Fibroblast of skin of left quadriceps (primary cell): ENCODE measurements at regions not wholly inside any gene's neighbourhood (a gene's known extent, or its start where the extent isn't known, plus 50 kb on each side); places are given as distances from the start of the nearest gene placed in this dataset.

Experiments
- DNase-seq, 2 experiments: peaks; one replicate each; pipeline ENCODE4 v3.0.0-alpha.2; 2013; ENCODE audit warnings: low read depth in 2 of 2

DNA sequence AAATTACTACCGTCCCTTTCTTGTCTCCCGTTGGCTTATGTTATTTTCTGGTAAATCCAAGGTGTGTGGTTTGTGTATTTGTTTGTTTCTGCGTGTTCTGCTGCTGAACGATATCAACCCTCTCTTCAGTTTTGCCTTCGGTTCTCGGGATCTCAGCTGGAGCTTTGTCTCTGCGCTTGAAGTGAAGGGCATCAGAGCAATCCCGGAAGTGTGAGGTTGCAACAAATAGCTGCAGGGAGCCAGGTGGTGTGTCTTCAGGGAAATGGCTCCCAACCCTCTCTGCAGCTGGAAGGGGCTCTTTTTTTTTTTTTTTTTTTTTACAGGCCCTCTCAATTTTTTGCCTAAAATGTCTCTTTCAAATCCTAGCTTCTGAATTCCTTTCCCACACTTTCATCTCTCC lies 116.4 kb upstream of the RGMA start:
- DNase-seq = no peak

DNA sequence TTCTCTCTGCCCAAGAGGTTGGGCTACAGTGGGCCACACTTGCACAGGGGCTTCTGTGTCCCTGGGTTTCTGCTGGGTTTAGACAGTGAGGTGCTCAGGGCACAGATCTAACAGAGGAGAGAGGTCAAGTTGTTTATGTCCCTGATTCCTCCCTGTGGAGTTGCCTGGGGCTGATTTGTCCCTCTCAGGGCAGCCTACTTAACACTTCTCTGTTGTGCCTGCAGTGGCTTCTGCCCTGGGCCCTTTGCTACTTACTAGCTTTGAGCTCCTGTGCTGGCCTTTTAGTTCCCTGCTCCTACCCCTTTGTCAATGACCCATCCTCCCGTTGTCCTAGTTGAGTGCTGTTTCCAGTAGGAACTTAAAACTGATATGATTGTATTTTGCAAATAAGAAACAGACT lies 114.0 kb upstream of the RGMA start:
- no peak for DNase-seq

DNA sequence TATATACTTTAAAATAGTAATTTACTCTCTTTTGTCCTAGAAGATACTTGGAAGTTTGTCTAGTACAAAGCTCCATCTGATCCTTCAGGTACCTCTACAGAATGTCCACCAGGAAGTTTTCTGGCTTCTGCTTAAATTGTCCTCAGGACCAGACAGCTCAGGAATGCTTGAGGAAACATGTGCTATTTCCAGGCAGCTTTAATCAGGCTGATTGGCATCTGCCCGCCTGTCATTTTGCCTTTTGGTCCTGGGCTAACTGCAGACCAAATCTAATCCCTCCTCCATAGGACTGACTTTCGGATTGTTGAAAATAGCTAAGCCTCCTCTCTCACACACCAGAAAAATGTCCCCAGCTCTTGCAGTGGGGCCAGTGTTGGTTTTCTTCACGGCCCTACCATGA lies 113.4 kb upstream of the RGMA start:
- DNase-seq = no peak

DNA sequence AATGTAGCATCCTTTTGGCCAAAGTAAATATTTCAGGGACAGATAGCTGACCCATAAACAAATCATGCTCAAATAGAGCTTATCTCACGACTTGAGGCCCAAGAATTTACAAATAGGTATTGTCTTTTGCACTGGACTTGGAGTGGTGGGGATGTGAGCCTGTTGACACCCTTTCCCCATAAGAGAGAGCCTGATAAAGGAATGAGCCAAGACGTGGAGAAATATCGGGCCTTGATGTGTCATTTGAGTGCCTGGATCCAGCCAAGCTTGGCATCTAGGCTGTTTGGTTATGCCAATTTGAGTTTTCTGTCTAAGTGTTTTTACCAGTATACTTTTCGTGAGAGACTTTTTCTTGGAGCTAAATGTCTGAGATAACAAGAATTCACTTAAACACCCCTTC lies 112.9 kb upstream of the RGMA start:
- DNase-seq = no peak

DNA sequence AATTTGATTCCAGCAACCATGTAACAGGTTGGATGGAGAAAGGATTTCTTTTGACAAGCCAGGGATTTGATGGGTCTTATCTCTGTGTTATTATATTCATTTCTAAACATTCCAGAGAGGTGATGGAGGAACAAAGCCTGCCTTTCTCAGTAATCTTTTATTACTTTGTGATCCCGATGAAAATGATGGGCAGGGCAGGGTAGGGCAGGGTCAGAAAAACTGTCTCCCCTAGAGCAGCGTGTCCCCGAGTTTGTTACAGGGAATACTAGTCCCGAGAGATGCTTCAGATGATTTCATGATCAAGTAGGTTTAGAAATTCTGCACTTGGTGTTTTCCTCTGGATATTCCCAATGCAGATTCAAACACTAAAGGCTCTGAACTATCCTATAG lies 111.8 kb upstream of the RGMA start:
- DNase-seq = no peak

DNA sequence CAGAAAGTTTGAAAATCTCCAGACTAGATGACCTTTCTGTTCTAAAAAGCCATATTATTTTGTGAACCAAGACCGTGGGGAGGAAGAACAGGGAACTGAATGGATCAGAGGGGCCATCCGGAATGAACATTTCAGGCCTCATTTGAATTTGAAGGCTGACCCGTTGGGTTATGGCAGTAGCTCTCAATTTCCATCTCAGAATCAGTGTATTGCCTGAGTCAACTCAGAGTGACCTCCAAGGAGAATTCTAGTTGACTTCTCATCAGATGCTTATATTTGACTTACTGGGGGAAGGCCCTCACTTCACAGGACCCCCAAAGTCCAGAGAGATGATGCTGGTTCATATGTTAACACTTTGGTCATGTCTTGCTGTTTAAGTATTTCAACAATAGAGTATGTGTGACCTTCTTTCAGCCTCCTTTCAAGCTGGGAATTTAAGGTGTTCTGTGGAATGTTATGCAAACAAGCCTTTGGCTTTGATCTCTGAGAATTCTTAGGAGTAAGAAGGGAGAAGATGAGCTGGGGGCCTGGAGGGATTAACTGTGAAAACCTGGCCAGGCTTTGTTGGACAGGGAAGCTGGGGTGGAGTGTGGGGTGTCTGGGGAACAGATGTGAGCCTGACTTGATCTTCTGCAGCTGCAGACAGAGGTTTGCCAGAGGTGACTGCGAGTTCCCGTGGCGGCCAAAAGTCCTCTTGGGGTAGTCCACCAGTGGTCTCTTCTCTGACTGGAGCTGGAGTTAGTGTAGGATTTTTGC lies 111.2 kb upstream of the RGMA start:
- DNase-seq = no peak

DNA sequence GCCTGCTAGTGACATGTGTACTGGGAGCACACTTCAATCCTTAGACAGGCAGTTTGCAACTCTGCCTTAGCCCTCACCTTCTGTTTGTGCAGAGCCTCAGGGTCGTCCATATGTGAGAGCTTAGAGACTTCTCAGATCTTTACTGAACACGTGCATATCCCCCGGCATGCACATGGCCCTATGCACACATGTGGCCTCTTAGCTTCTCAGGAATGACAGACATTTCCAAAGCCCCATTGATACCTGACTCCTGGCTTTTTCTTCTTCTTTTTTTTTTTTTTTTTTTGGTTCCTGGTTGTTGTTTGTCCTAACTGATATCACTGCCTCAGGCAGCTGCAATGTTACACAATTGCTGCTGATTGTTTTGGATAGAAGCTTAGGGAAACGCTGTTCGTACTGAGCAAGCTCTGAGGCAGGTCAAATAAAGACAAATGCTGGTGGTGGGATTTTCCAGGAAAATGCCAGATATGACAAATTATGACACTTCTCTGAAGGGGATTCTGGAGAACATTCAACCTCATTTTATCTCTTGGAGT lies 107.2 kb upstream of the RGMA start:
- no peak for DNase-seq

DNA sequence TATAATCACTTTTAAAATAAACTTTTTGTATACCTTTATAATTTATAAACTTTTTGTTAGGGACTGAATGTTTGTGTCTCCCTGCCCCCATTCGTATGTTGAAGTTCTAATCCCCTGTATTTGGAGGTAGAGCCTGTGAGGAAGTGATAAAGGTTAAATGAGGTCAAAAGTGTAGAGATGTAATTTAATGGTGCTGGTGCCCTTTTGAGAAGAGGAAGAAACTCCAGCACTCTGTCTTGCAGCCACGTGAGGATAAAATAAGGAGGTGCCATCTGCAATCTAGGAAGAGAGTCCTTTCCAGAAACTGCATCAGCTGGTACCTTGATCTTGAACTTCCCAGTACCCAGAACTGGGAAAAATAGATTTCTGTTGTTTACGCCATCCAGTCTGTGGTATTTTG lies 106.1 kb upstream of the RGMA start:
- no peak for DNase-seq

DNA sequence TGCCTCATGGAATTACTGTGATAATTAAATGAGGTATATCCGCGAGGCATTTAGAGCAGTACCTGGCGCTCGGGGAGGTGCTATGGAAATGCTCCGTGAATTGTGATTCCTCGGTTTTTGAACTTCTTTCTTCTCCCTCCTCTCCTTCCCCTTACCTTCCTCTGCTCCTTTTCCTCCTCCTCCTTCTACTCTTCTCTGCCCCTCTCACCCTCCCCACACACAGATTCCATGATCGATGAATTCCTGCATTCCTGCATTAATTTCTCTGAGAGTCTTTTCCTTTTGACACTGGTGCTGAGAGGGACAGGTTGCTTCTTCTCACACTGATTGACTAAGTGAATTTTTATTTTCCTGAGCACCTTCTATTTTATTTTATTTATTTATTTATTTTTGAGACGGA lies 101.2 kb upstream of the RGMA start:
- no peak for DNase-seq

DNA sequence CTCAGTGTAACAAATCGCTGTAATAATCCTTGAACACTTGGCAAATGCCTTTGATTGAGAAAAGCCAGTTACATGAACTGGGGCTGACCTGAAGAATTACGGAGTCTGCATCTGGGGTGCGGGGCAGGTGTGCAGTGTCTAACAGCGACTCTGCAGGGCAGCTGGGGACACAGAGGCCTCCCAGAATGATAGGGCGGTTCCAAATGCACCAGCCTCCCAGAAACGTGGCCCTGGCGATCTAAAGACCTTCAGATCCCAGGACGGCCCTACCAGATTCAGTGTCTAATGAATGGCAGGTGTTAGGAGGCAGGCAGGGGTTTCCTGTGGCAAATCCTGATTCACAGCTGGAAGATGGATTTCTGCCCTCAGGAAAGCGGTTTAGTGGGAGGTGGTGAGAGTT lies 100.5 kb upstream of the RGMA start:
- DNase-seq = no peak

DNA sequence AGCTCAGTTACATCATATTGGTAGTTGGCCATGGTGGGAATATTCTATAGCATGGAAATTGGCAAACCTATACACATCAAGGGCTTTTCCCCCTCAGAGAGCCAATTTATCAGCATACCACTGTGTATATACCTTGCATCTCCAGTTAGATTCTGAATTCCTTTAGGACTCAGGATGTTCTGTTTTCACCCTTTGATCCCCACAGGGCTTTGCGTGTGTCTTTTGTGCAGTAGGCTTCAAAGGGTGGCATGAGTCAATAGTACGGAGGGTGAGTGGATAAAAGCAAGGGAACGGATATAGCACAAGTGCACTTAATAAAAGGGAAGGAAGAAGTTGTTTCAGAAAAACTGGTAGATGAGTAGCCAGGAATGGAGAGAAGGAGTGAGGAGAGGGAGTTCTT lies 99.2 kb upstream of the RGMA start:
- no peak for DNase-seq

DNA sequence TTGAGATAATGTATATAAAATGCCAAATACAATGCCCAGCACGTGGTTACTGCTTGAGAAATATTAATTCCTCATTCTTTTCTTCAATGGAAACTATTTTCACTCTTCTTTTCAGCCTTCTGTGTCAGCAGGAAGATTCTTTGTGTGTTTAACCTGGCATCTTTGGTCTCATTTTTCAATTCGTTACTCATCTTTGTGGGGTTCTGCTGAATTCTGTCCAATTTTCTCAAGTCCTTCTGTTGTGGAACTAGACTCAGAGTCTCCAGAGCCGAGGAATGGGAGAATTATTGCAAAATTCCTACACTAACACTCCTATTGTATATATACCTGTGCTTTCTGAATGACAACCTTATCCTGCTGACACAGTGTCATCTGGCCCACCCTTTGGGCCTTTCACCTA lies 96.8 kb upstream of the RGMA start:
- DNase-seq = no peak

DNA sequence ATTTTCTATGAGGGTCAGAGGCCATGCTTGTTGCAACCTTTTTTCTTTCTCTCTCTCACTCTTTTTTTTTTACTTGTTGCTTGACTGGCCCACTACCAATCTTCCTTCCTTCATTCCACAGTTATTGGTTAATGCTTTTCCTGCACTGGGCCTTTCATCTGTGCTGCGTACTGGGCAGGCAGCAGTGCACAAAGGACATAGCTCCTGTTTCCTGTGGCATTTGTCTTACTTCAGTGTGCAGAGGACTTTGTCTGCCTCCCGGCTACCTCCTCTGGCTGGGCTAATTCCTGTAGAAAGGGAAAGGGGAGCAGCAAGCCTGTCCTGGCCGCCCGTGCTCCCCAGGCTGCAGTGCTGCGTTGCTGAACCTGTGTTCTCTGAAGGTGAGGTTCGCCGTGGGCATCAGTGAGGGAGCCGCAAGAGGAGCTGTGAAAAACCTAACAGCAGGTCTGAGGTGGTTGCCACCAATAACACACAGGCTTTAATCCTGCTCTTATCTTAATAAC lies 93.7 kb upstream of the RGMA start:
- no peak for DNase-seq

DNA sequence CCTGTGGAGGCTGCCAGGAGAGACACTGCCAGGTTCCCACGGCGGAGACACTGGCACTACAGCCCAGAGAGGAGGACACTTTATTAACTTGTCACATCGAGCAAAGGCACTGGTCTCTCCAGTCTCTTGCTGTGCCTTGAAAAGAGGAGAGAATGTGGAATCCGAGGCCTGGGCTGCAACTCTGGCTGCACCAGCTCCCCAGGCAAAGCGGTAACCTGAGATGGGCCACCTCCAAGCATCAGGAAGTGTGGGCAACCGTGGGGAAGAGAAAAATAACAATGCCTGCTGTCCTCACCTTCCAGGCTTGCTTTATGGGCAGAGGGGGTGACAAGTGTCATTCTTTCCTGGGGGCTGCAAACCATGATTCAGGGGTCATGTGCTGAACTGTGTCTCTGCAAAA lies 91.6 kb upstream of the RGMA start:
- DNase-seq = no peak

DNA sequence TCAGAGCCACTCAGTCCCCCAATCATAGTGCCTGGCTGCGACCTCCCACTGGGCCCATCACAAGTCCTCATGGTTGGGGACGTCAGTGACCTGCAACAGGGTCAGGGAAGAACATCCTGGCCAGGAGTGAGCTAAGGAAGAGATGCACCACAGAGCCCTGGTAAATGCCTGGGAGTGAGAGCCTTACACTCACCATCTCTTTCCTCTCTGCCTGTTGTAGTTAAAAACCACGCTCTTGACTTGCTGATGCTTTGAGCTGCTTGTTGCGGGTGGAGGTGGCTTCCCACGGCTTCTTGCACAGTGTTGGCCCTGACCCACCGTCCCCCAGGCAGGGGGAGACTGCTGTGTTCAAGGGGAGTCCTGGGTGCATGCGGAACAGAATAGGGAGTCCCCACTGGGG lies 91.1 kb upstream of the RGMA start:
- DNase-seq = no peak

DNA sequence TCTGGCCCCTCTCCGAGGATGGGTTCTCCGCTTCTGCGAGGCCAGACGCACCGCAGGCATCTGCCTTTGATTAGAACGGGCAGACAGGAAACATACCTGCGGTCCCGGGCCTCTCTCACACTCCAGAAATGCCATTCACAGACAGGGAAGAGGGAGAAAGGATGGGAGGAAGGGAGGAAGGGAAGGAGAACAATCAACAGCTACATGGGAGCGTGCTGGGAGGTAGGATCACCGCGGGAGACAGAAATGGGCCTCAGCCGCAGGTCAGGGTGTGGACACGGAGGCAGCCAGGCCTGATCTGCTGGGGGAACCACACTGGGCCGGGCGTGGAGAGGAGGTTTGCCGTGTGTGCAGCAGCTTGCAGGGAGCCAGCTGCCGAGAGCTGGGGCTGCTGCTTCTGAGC lies 90.7 kb upstream of the RGMA start:
- peak; percentile 77 to 79 for DNase-seq

DNA sequence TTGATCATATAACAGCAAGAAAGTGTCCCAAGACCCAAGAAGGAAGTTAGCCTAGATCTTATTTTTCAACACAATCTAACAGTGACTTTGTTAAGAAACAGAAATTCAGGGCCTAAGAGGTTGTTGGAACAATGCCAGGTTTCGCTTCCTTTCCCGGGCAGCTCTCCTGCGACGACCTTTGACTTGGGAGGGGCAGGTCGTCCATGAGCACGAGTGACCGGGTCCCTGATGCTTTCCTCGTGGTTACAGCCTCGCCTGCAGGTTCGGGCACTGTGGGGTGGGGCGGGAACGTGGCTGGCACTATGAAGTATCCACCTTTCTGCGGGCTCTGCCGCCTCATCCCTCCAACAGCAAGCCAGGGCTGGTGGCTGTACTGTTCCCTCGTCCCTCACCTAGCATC lies 90.1 kb upstream of the RGMA start:
- no peak for DNase-seq

DNA sequence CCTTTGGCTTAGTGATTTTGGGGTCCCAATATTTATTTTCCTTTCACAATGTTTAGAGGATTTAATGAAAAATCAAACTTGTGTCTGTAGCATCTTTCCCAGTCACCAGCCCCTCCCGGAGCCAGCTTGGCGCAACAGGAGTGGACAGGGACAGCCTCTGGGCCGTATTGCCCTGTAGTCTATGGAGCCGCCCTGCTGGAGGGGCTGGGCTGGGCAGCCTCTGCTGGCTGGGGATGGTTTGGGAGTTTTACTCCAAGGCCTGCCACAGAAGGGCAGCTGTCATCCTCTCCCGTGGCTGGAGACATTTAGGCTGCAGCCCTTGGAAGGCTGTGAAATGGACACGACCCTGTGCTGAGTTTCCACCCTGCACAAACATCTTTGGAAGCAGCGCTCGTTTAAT lies 89.4 kb upstream of the RGMA start:
- no peak for DNase-seq

DNA sequence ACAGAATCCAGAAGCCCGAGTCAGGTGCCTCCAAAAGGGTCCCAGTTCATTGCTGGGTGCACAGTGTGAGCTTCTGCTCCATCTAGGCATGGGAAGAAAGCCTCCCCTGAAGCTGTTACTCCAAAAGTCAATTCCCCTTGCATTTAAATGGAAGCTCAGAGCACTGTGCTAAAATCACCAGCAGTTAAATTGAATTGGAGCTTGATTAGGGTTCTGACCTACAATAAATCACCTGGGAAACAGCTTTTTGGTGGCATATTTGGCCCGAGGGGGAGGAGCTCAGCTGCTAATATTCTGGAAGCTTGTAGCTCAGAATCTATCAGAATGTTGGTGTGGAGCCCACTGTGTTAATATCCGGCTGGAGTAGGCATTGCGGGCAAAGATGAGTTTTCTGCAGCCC lies 87.1 kb upstream of the RGMA start:
- no peak for DNase-seq

DNA sequence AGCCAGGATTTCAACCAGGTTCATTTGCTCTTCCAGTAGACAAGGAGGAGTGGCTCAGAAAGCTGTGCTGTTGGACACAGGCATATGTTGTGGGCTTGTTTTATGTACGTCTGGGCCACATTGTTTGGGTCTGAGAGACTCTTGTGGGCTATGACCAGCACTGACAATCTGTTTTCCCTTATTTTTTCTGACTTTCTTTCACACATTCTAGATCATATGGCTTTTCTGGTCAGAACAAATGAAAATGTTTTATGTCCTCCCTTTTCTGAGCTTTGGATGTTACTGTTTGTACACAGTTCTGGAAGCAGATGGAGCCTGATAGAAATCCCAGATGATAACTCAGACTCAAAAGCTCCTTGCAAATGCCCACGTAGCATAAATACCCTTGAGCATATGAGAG lies 85.8 kb upstream of the RGMA start:
- DNase-seq = no peak

DNA sequence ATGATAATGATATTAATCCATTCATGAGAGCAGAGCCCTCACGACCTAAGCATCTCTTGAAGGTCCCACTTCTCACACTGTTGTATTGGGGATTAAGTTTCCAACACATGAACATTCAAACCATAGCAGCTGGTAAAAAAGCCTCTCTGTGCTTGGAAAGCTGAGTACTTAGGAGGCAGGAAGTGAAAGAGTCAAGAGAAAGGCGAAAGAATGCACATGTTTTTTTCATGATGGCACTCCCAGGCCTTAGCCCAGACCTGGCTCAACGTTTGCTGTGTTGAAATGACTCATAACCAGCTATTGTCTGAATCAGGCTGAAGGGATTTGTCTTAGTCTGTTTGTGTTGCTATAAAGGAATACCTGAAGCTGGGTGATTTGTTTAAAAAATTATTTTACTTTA lies 84.4 kb upstream of the RGMA start:
- DNase-seq = peak; percentile 68 to 69

DNA sequence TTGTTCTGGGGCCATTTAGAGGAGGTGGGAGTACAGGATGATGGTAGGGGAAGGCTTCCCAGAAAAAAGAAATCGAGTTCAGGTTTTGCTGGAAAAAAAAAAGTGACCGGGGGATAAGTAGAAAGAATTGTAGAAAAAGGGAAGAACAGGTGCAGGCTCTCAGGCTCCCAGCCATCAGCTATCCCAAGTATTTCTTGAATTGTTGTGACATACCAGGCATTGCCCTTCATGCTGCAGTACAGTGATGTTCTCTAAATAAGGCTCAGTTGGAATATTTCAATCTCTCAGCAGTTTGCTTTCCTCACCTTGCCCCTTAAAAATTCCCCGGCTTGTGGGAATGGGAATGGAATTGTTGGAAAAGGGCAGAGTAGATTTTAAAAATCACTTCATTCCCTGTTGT lies 82.5 kb upstream of the RGMA start:
- DNase-seq = no peak

DNA sequence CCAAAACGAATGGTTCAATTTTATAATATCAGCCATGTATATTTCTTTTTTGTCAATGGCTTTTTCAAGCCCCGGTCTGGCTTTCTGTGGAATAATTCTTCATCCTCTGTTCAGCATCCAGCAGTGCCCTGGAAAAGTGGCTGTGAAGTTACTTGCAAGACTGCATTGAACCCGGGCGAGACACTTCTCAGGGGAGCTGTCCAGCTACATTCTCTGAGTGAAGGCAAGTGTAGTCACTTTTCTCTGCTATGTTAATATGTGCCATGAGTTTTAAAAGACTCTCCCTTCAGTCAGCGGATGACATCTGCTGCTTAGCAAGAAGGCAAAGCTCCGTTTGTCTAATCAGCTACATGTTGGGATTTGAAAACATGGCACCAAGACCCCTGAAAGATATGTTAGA lies 81.3 kb upstream of the RGMA start:
- no peak for DNase-seq

DNA sequence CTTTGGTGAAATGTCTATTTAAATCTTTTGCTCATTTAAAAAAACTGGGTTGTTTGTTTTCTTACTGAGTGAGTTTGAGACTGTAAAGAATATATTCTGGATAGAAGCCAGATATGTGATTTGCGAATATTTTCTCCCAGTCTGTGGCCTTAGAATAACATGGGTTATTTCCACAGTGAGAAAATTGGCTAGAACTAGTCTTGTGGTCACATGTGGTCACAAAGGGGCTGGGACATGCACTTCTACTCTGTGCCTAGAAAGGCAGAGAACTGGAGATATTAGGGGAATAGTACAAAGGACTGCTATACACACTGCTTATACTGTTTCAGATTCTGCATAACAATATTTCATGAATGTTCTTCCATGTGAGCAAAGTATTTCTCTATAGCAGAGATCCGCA lies 79.9 kb upstream of the RGMA start:
- DNase-seq = no peak
